ENCODE measurements at regions not wholly inside any gene's neighbourhood (a gene's known extent, or its start where the extent isn't known, plus 50 kb on each side); places are given as distances from the start of the nearest gene placed in this dataset.

GRCh38 chr11:134670247-134670782, 258.3 kb upstream of the B3GAT1 start:
- no peaks in the 10 kb centered on the region for H3K4me1 Mint-ChIP-seq
- DNase-seq (no peak), ATAC-seq (ENCODE audit: low read depth in 2 of 2) (no peak)
- no peak overlapping the region for H3K27ac Mint-ChIP-seq
- peaks cover 0 to 4% (median 0%) of the 10 kb centered on the region in 3 donors for H3K27me3 Mint-ChIP-seq
- peaks cover 0 to 5% (median 0%) of the 10 kb centered on the region in 7 donors for H3K9me3 Mint-ChIP-seq
- H3K36me3 Mint-ChIP-seq: no peaks in the 10 kb centered on the region
- no peak overlapping the region for H3K4me3 Mint-ChIP-seq

- no peak overlapping the region for H3K27ac Mint-ChIP-seq
- no peak for DNase-seq
- ATAC-seq (ENCODE audit: low read depth in 2 of 2): no peak
- peaks cover 0 to 5% (median 0%) of the 10 kb centered on the region in 7 donors for H3K9me3 Mint-ChIP-seq
- peaks cover 0 to 4% (median 0%) of the 10 kb centered on the region in 3 donors for H3K27me3 Mint-ChIP-seq
- H3K4me3 Mint-ChIP-seq: peak overlapping the region in 1 of 8 donors; percentile 25
- H3K36me3 Mint-ChIP-seq: no peaks in the 10 kb centered on the region
- H3K4me1 Mint-ChIP-seq: no peaks in the 10 kb centered on the region
Observed at GRCh38 chr11:134669796-134670195, 257.8 kb upstream of the B3GAT1 start.

- no peaks in the 10 kb centered on the region for H3K4me1 Mint-ChIP-seq
- H3K27ac Mint-ChIP-seq: no peak overlapping the region
- DNase-seq: no peak
- no peaks in the 10 kb centered on the region for H3K36me3 Mint-ChIP-seq
- peaks cover 0 to 5% (median 0%) of the 10 kb centered on the region in 7 donors for H3K9me3 Mint-ChIP-seq
- H3K27me3 Mint-ChIP-seq: peaks cover 0 to 4% (median 0%) of the 10 kb centered on the region in 3 donors
- ATAC-seq (ENCODE audit: low read depth in 2 of 2): no peak
- H3K4me3 Mint-ChIP-seq: no peak overlapping the region
Observed at GRCh38 chr11:134668796-134669195, 256.8 kb upstream of the B3GAT1 start.

- H3K36me3 Mint-ChIP-seq: no peaks in the 10 kb centered on the region
- H3K4me3 Mint-ChIP-seq: no peak overlapping the region
- H3K27me3 Mint-ChIP-seq: peaks cover 0 to 4% (median 0%) of the 10 kb centered on the region in 3 donors
- DNase-seq (no peak), ATAC-seq (ENCODE audit: low read depth in 2 of 2) (no peak)
- H3K4me1 Mint-ChIP-seq: no peaks in the 10 kb centered on the region
- H3K27ac Mint-ChIP-seq: no peak overlapping the region
- peaks cover 0 to 5% (median 0%) of the 10 kb centered on the region in 7 donors for H3K9me3 Mint-ChIP-seq
Observed at GRCh38 chr11:134668076-134668475, 256.0 kb upstream of the B3GAT1 start.

GRCh38 chr11:134667505-134667904, 255.5 kb upstream of the B3GAT1 start:
- no peak overlapping the region for H3K4me3 Mint-ChIP-seq
- ATAC-seq (ENCODE audit: low read depth in 2 of 2) (no peak), DNase-seq (no peak)
- no peaks in the 10 kb centered on the region for H3K36me3 Mint-ChIP-seq
- peaks cover 0 to 4% (median 0%) of the 10 kb centered on the region in 3 donors for H3K27me3 Mint-ChIP-seq
- H3K4me1 Mint-ChIP-seq: no peaks in the 10 kb centered on the region
- peaks cover 0 to 5% (median 2%) of the 10 kb centered on the region in 7 donors for H3K9me3 Mint-ChIP-seq
- H3K27ac Mint-ChIP-seq: no peak overlapping the region

GRCh38 chr11:134667175-134667500, 255.1 kb upstream of the B3GAT1 start:
- Mint-ChIP-seq H3K27ac (no peak overlapping the region), H3K9me3 (peaks cover 0 to 5% (median 2%) of the 10 kb centered on the region in 7 donors), H3K36me3 (no peaks in the 10 kb centered on the region), H3K4me3 (no peak overlapping the region), H3K27me3 (peaks cover 0 to 4% (median 0%) of the 10 kb centered on the region in 3 donors), H3K4me1 (no peaks in the 10 kb centered on the region)
- DNase-seq (no peak), ATAC-seq (ENCODE audit: low read depth in 2 of 2) (no peak)

GRCh38 chr11:134666273-134667174, 254.5 kb upstream of the B3GAT1 start:
- H3K4me1 Mint-ChIP-seq: no peaks in the 10 kb centered on the region
- no peak overlapping the region for H3K4me3 Mint-ChIP-seq
- peaks cover 0 to 10% (median 3%) of the 10 kb centered on the region in 7 donors for H3K9me3 Mint-ChIP-seq
- no peaks in the 10 kb centered on the region for H3K27me3 Mint-ChIP-seq
- DNase-seq (no peak), ATAC-seq (ENCODE audit: low read depth in 2 of 2) (no peak)
- peak overlapping the region in 1 of 6 donors; percentile 27 for H3K27ac Mint-ChIP-seq
- no peaks in the 10 kb centered on the region for H3K36me3 Mint-ChIP-seq

- no peaks in the 10 kb centered on the region for H3K4me1 Mint-ChIP-seq
- DNase-seq: no peak
- peaks cover under 1 to 1% of the 10 kb centered on the region in 2 donors for H3K36me3 Mint-ChIP-seq
- H3K27me3 Mint-ChIP-seq: no peaks in the 10 kb centered on the region
- no peak overlapping the region for H3K27ac Mint-ChIP-seq
- H3K9me3 Mint-ChIP-seq: peaks cover 0 to 13% (median 3%) of the 10 kb centered on the region in 7 donors
- ATAC-seq (ENCODE audit: low read depth in 2 of 2): no peak
- H3K4me3 Mint-ChIP-seq: no peak overlapping the region
Observed at GRCh38 chr11:134665571-134666270, 253.7 kb upstream of the B3GAT1 start.

GRCh38 chr11:134665188-134665535, 253.1 kb upstream of the B3GAT1 start:
- H3K4me3 Mint-ChIP-seq: no peak overlapping the region
- ATAC-seq (ENCODE audit: low read depth in 2 of 2): no peak
- H3K27ac Mint-ChIP-seq: peak overlapping the region in 1 of 6 donors; percentile 33
- no peaks in the 10 kb centered on the region for H3K4me1 Mint-ChIP-seq
- peaks cover 0 to 18% (median 5%) of the 10 kb centered on the region in 7 donors for H3K9me3 Mint-ChIP-seq
- H3K27me3 Mint-ChIP-seq: no peaks in the 10 kb centered on the region
- peaks cover 6% of the 10 kb centered on the region in 2 donors for H3K36me3 Mint-ChIP-seq
- no peak for DNase-seq

GRCh38 chr11:134664447-134665187, 252.6 kb upstream of the B3GAT1 start:
- H3K9me3 Mint-ChIP-seq: peaks cover 3 to 23% (median 5%) of the 10 kb centered on the region in 7 donors
- H3K27ac Mint-ChIP-seq: no peak overlapping the region
- H3K4me1 Mint-ChIP-seq: no peaks in the 10 kb centered on the region
- peaks cover 6 to 9% of the 10 kb centered on the region in 2 donors for H3K36me3 Mint-ChIP-seq
- no peak for DNase-seq
- no peak for ATAC-seq (ENCODE audit: low read depth in 2 of 2)
- peak overlapping the region in 1 of 8 donors; percentile 66 for H3K4me3 Mint-ChIP-seq
- H3K27me3 Mint-ChIP-seq: no peaks in the 10 kb centered on the region

- DNase-seq (no peak), ATAC-seq (ENCODE audit: low read depth in 2 of 2) (no peak)
- no peak overlapping the region for H3K4me3 Mint-ChIP-seq
- H3K4me1 Mint-ChIP-seq: no peaks in the 10 kb centered on the region
- H3K9me3 Mint-ChIP-seq: peaks cover 4 to 23% (median 6%) of the 10 kb centered on the region in 7 donors
- H3K36me3 Mint-ChIP-seq: peaks cover 6 to 9% of the 10 kb centered on the region in 2 donors
- H3K27ac Mint-ChIP-seq: no peak overlapping the region
- no peaks in the 10 kb centered on the region for H3K27me3 Mint-ChIP-seq
Observed at GRCh38 chr11:134663506-134664313, 251.7 kb upstream of the B3GAT1 start.

- DNase-seq (no peak), ATAC-seq (ENCODE audit: low read depth in 2 of 2) (no peak)
- Mint-ChIP-seq H3K4me3 (no peak overlapping the region), H3K9me3 (peaks cover 4 to 23% (median 7%) of the 10 kb centered on the region in 7 donors), H3K4me1 (no peaks in the 10 kb centered on the region), H3K36me3 (peaks cover 6 to 9% of the 10 kb centered on the region in 2 donors), H3K27ac (no peak overlapping the region), H3K27me3 (no peaks in the 10 kb centered on the region)
Observed at GRCh38 chr11:134662629-134663360, 250.8 kb upstream of the B3GAT1 start.
